PFSK-1 (cell line): ENCODE measurements at regions not wholly inside any gene's neighbourhood (a gene's known extent, or its start where the extent isn't known, plus 50 kb on each side); places are given as distances from the start of the nearest gene placed in this dataset.

ENCODE experiments used
- FOXP2 ChIP-seq: optimal IDR thresholded peaks from 2 replicates; pipeline ENCODE3; 2011; ENCODE audit warnings: borderline replicate concordance, control low read depth, inconsistent platforms; ENCODE audit not compliant: insufficient read depth; ENCODE audit errors: extremely low read length, extremely low read depth
- POLR2AphosphoS5 ChIP-seq: IDR thresholded peaks from 2 replicates; pipeline ENCODE4 v1.6.1; 2012; ENCODE audit warnings: low read depth, mild to moderate bottlenecking, control low read depth, low read length, moderate library complexity
- SIN3A ChIP-seq: IDR thresholded peaks from 2 replicates; pipeline ENCODE4 v1.6.1; 2012; ENCODE audit warnings: mild to moderate bottlenecking, low read length, moderate library complexity, borderline replicate concordance; ENCODE audit not compliant: insufficient read depth
- TAF1 ChIP-seq: IDR thresholded peaks from 2 replicates; pipeline ENCODE4 v1.6.1; 2012; ENCODE audit warnings: low read length, control low read depth, borderline replicate concordance; ENCODE audit not compliant: insufficient read depth
- TF ChIP-seq, protein P1 (sequence below), 2 experiments: IDR thresholded peaks; 2 replicates each; pipeline versions ENCODE4 v1.6.1 to v1.8.0; 2011 to 2012; ENCODE audit warnings: low read depth in 2 of 2, low read length in 2 of 2, control low read depth in 1 of 2, inconsistent platforms in 1 of 2, mild to moderate bottlenecking in 1 of 2, moderate library complexity in 1 of 2; ENCODE audit not compliant: insufficient read depth in 1 of 2

GRCh38 chr3:102233881-102234280, 200.9 kb upstream of the ZPLD1 start:
- no peak for TF ChIP-seq POLR2AphosphoS5
- TF ChIP-seq SIN3A, result no peak
- TF ChIP-seq TAF1, result no peak
- TF ChIP-seq, protein P1, sequence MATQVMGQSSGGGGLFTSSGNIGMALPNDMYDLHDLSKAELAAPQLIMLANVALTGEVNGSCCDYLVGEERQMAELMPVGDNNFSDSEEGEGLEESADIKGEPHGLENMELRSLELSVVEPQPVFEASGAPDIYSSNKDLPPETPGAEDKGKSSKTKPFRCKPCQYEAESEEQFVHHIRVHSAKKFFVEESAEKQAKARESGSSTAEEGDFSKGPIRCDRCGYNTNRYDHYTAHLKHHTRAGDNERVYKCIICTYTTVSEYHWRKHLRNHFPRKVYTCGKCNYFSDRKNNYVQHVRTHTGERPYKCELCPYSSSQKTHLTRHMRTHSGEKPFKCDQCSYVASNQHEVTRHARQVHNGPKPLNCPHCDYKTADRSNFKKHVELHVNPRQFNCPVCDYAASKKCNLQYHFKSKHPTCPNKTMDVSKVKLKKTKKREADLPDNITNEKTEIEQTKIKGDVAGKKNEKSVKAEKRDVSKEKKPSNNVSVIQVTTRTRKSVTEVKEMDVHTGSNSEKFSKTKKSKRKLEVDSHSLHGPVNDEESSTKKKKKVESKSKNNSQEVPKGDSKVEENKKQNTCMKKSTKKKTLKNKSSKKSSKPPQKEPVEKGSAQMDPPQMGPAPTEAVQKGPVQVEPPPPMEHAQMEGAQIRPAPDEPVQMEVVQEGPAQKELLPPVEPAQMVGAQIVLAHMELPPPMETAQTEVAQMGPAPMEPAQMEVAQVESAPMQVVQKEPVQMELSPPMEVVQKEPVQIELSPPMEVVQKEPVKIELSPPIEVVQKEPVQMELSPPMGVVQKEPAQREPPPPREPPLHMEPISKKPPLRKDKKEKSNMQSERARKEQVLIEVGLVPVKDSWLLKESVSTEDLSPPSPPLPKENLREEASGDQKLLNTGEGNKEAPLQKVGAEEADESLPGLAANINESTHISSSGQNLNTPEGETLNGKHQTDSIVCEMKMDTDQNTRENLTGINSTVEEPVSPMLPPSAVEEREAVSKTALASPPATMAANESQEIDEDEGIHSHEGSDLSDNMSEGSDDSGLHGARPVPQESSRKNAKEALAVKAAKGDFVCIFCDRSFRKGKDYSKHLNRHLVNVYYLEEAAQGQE (IDR thresholded peaks at IDR 0.05; ENCODE audit: insufficient read depth in 1 of 2, low read depth in 2 of 2, low read length in 2 of 2), result no peak
- TF ChIP-seq FOXP2, result no peak
